ENCODE measurements at regions not wholly inside any gene's neighbourhood (a gene's known extent, or its start where the extent isn't known, plus 50 kb on each side); places are given as distances from the start of the nearest gene placed in this dataset.
"Not testable (repeated sequence)": the region's sequence is repeated elsewhere in the genome, so short reads cannot be mapped to it uniquely, and the experiment has no call there.

DNA sequence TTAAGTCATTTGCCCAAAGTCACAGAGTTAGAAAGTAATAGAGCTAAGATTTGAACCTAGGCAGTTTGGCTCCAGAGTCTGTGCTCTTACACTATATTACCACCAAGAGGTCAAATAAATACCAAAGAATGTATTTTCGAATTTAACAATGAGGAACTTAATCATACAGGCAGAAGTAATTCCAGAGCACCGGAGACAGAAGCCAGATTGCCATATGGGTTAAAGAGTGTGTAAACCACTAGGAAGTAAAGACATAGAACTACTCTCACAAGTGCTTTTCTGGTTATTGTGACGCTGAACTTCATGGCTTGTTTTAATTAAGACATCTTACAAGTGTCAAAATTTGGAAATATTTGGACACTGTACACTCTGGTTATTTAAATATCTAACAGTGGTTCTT is 114.5 kb upstream of the NBPF19 start:
- DNase-seq (ENCODE audit: low read depth), result not testable (repeated sequence)

GRCh38 chr1:149361310-149361709 is 113.5 kb upstream of the NBPF19 start:
- not testable (repeated sequence) for DNase-seq (ENCODE audit: low read depth)

DNA sequence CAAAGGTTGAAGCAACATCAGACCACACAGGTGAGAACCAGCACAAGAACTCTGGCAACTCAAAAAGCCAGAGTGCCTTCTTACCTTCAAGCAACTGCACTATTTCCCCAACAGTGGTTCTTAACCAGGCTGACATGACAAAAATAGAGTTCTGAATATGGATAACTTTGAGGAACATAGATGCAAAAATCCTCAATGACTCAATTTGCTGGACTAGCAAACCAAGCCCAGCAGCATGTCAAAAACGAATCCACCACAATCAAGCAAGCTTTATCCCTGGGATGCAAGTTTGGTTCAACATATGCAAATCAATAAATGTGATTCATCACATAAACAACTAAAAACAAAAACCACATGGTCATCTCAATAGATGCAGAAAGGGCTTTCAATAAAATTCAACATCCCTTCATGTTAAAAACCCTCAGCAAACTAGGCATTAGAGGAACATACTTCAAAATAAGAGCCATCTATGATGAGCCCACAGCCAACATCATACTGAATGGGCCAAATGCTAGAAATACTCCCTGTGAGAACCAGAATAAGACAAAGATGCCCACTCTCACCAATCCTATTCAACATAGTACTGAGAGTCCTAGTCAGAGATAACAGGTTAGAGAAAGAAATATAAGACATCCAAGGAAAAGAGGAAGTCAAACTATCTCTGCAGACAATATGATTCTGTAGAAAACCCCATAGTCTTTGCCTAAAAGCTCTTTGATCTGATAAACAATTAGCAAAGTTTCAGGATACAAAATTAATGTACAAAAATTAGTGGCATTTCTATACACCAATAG is 110.5 kb upstream of the NBPF19 start:
- not testable (repeated sequence) for DNase-seq (ENCODE audit: low read depth)

- not testable (repeated sequence) for DNase-seq (ENCODE audit: low read depth)
These were observed 108.4 kb upstream of the NBPF19 start for GRCh38 chr1:149366402-149366801.

DNA sequence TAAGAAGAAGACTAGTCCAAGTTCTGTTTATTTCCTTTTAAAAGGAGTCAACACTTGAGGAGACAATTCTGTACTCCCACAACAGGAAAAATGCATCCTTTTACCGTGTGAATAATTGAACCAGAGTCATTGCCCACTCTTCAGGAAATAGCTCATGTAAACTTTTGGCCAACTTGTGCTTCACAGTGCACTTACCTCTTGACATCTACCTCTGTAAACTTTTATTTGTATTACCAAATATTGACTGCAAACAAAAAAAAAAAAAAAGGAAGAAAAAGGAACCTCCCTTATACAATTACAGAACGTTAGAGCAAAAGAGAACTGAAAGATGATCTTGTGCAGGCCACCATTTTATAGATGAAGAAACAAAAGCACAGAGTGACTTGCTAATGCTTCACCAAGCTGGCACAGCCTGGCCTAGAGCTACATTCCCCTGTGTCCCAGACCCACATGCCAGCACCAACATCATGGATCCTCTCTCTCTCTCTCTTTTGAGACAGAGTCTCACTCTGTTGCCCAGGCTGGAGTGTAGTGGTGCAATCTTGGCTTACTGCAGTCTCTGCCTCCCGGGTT is 107.3 kb upstream of the NBPF19 start:
- DNase-seq (ENCODE audit: low read depth), result not testable (repeated sequence)

- DNase-seq (ENCODE audit: low read depth), result not testable (repeated sequence)
These were observed 106.5 kb upstream of the NBPF19 start for GRCh38 chr1:149368337-149368736.

DNA sequence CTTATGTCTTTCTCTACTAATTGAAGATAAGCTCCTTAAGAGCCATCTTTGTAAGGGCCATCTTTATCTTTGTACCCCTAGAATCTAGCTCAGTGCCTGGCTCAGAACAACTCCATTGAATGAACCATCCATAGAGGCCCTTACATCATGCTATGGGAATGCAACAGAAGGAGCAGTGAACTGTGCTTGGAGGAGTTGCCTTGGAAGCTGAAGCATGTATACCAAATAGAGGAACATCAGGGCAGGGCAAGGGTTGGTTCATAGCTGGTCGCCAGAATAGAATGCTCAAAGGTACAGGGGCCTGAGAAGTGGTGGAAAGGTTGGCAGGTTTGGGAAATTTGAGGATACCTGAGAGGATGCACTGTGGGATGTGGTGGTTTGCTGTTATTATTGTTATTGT is 105.8 kb upstream of the NBPF19 start:
- not testable (repeated sequence) for DNase-seq (ENCODE audit: low read depth)

- not testable (repeated sequence) for DNase-seq (ENCODE audit: low read depth)
These were observed 102.9 kb upstream of the NBPF19 start for GRCh38 chr1:149371955-149372354.

DNA sequence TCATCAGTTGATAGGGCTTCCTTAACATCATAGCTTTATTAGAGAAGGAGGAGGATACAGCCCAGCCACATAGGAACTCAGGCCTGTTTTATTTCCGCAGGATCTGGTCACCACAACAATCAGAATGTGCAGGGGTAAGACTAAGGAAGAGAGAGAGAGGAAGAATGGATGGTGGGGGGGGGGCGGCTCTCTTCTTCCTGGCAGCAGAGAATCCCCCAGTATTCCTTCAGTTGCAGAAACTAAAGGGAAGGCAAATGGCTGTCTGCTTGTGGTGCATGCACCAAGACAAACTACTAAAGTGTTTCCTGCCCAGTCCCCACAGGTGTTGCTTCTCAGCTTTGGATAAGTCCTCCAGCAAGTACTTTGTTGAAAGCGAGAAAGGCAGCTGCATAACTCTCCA is 96.4 kb upstream of the NBPF19 start:
- not testable (repeated sequence) for DNase-seq (ENCODE audit: low read depth)

- peak; percentile 32 for DNase-seq (ENCODE audit: low read depth)
These were observed 84.5 kb upstream of the NBPF19 start for GRCh38 chr1:149390173-149390926.

GRCh38 chr1:149390931-149391330 is 83.9 kb upstream of the NBPF19 start:
- DNase-seq (ENCODE audit: low read depth), result not testable (repeated sequence)

GRCh38 chr1:149395802-149396201 is 79.0 kb upstream of the NBPF19 start:
- DNase-seq (ENCODE audit: low read depth), result not testable (repeated sequence)

DNA sequence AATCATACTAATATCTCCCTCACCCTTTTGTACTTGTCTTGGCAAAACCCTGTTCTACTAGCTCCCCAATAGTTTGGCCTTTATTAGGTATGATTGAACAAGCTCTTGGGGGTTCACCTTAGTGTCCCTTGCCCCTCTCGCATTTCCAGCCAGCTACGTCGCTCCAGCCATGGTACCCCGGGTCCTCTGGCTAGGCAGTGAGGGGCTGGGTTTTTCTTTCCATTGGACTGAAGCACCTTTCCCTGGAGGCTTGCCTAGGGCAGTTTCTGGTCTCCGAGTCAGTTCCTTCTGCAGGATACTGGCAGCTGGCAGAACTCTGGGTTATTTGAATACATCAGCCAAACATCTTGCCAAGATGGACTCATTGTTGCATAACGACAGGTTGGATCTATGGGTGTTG is 76.3 kb upstream of the NBPF19 start:
- DNase-seq (ENCODE audit: low read depth), result not testable (repeated sequence)

DNA sequence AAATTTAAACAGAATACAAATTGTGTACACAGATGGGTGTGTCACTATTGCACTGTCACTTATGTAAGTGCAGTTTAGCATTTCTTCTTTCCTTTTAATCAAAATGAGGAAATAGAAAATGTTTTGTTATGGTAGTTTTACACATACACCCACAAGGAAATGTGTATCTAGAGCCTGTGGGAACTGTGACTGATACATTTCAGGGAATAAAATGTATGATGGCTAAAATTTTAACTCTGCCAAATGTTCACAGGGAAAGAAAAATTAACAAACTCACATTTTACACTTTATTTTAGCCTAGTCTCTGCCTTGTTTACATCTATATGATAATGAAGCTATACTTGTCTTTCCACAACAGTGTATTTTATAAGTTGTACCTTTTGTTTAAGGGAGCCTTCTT is 66.4 kb upstream of the NBPF19 start:
- DNase-seq (ENCODE audit: low read depth), result not testable (repeated sequence)

GRCh38 chr1:149415373-149415772 is 59.5 kb upstream of the NBPF19 start:
- DNase-seq (ENCODE audit: low read depth), result not testable (repeated sequence)

GRCh38 chr1:149418782-149419181 is 56.1 kb upstream of the NBPF19 start:
- DNase-seq (ENCODE audit: low read depth), result not testable (repeated sequence)

DNA sequence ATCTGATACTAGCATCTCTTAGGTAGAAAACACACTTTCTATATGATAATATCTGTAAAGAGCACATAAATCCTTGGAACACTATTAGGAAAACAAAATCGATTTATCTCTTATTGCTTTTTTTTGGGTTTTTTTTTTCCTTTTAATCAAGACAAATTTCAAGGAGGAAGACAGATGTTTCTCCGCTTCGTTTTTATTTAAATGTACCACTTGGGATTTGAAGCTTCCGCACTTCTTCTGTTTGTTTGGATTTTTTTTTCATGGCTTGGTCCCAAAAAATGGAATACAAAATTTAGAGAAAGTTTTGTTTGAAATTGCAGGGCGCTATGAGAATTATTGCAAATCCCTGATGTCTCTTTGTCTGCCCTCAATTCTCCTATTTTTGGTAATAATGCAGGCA is 51.7 kb upstream of the NBPF19 start:
- not testable (repeated sequence) for DNase-seq (ENCODE audit: low read depth)

Data from stimulated activated CD8-positive, alpha-beta memory T cell treated with anti-CD3 and anti-CD28 coated beads, Interleukin-4, amount 100 ng/mL, for 24 hours (primary cell).